HG03108 (cell line): ENCODE measurements at regions not wholly inside any gene's neighbourhood (a gene's known extent, or its start where the extent isn't known, plus 50 kb on each side); places are given as distances from the start of the nearest gene placed in this dataset.
A peak's percentile ranks its signal among the peaks of the same experiment; 100 is the strongest.

Source experiments
- ATAC-seq: cut with Tn5 transposase; IDR thresholded peaks from one replicate; pipeline ENCODE4 v1.9.1; 2021; ENCODE audit warnings: moderate library complexity; ENCODE audit not compliant: unreplicated experiment

DNA sequence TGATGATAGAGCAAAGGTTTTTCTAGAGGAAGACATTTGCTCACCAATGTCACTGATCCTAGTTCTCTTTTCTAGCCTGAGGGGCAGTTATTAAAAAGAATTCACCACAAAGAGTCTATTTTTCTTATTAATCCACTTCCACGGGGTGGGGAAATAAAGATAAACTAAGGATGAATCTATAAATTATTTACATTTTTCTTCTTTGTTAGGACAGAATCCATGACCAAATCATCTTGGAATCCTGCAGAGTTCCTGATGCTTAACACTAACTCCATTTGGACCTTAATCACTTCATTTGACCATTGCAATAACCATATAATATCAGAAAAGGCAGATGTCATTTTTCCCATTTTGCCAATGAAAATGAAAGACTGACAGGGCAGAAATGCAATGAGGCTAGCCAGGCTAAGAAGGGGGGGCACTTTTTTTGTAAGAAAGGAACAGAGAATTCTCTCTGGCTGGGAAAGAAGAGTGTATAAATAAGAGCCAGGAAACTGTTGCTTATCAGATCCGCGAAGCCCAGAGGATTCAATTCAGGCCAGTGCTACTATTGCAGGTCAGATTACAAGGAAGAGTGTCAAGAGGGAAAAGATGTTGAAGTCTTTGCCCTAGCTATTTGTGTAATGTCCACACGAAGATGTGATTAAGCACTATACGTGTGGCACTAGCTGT is 433.2 kb downstream of the TNS3 start:
- no peak for ATAC-seq

GRCh38 chr7:47147213-47147631 is 434.7 kb downstream of the TNS3 start:
- peak; percentile 49 for ATAC-seq

DNA sequence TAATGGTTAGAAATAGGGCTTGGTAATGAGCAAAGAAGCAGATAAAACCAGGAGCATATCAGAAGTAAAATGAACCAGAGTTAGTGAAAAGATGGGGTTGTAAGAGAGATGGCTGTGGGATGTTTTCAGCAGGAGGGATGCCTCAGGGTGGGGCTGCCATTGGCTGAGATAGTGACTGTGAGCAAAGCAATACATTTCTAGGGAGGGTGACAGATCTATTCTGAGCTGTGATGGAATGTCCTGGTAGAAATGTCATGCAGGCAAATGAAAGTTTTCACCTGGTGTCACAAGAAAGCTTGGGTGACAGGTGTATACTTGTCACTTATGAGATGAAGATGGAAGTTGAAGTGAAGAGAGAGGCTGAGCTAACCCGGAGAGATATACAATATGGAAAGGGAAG is 435.9 kb downstream of the TNS3 start:
- no peak for ATAC-seq

- ATAC-seq, result no peak
Observed at GRCh38 chr7:47145186-47145725, 436.7 kb downstream of the TNS3 start.

DNA sequence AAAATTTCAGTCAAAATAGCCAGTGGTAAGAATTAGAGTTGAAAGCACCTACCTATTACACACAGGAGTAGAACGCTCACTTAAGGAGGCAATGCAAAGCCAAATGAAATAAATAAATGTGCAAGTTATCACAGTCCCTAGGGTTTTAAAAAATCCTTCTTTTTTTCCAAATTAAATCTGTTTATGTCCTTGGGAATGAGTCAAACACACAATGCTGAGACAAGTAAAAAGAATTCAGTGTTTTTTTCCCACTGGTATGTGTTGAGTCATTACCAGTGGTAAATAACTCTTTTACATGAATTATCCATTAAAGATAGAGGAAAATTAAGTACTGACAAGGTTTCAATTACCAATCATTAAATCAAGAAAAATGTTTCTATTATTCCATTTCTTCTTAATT is 438.6 kb downstream of the TNS3 start:
- ATAC-seq, result no peak

- no peak for ATAC-seq
Observed at GRCh38 chr7:47142867-47143175, 439.1 kb downstream of the TNS3 start.

DNA sequence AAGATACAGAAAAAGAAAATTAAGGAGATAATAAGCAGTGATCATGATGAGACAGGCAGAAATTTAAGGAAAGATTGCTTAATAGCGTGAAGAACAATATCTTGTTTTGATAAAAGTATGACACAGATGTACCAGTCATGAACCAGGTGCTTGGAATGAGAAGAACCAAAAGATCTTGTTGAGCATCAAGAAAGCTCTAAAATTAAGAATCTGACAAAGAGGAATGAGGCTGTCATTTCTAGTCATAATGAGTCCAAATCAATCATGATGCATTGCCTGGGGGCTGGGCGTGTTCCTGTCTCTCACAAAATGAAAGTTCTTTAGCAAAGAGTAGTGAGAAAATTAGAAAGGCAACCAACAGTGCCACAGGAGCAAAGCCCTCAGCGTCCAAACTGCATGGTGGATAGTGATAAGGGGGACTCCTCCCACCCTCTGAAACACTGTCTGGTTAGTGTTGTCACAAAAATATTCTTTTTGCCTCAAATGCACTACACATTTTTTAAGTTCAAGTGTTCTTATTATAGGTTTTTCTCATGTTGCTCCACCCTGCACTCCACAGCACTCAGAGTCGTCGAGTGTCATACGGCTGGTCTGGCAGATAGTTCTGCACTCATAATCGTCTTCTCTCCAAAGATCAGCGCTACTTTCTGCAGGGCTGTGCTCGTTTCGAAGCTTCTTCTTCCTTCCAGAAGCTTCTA is 439.6 kb downstream of the TNS3 start:
- ATAC-seq, result no peak

GRCh38 chr7:47132471-47132870 is 449.4 kb downstream of the TNS3 start:
- no peak for ATAC-seq

- ATAC-seq, result no peak
Observed at GRCh38 chr7:47128700-47129099, 453.2 kb downstream of the TNS3 start.

GRCh38 chr7:47125529-47125928 is 456.4 kb downstream of the TNS3 start:
- ATAC-seq, result no peak

- no peak for ATAC-seq
Observed at GRCh38 chr7:47119261-47119865, 462.5 kb downstream of the TNS3 start.

DNA sequence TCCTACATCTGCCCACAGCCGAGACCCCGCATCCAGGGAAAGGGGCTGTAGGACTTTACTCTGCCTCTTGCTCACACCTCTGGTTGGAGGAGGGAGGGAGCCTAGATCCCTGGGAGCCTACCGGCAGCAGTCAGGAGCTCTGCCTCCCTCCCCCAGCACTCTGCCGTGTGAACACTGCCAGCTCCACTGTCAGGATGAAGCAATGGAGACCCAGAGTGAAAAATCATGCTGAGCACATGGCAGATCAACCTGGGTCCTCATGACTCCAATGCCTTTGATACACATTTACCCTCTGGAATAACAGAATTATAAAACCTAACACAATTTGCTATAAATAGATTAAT is 477.7 kb downstream of the TNS3 start:
- no peak for ATAC-seq

- no peak for ATAC-seq
Observed at GRCh38 chr7:47103498-47104205, 478.3 kb downstream of the TNS3 start.

DNA sequence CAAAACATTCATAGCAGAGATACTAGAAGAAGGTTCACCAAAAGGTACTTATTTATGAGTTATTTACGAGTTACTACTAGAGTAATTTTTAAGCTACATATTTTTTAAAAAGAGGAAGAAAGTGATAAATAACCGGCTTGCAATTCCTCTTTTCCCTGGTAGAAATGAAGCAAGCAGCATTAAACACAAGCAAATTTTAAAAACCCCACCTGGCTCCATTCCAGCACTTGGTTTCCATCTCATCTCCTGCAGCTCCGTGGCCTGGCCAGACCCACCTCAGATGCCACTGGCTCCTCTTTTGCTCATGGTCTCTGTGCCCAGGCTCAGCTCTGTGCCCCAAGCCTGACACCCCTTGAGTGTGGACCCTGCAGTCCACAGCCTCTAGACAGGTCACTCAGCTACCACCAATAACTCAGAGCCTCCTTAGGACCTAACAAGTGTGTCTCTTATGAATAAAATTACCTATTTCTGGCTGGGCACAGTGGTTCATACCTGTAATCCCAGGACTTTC is 479.5 kb downstream of the TNS3 start:
- no peak for ATAC-seq

- no peak for ATAC-seq
Observed at GRCh38 chr7:47100817-47101435, 481.0 kb downstream of the TNS3 start.

DNA sequence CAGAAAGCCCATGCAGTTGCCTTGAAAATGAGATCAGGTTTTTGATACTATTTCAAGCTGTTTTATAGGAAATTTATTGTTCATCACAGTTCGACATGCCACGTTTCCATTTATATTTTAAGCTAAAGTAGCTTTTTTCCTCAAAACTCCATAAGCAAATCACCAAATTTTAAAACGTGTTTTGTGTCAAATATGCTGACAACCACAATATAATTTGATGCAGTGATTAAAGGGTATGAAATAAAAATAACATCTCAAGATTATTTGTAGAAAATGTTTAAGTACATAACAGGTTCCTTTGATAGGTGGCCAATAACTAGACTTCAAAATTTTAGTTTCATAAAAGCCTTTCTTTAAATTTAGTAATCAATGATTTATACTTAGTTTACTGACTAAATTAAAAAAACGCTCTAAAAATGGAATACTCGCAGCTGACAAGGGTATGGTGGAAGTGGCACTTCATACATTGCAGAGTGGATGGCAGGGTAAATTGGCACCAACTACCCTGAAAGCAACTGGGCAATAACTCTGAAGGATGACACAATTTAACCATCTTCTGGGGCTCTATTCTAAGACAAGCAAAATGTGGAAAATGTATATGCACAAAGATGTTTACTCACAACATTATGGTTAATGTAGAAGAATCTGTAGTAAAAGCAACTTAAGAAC is 481.6 kb downstream of the TNS3 start:
- no peak for ATAC-seq

DNA sequence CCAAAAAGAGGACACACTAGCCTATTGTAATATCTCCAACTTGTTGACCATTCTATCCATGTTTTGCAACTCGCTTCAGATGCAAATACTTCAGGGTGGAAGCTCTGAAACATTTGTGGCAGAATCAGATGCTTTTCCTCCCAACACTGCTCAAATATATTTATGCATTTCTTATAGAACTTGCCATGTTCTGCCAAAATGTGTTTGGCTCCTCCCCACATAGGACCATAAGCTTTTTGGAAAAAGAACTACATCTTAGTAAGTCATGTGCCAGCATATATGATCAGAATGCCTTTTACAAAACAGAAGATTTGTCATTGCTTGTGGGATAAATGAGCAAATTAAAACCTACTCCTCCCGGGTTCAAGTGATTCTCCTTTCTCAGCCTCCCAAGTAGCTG is 484.5 kb downstream of the TNS3 start:
- no peak for ATAC-seq

DNA sequence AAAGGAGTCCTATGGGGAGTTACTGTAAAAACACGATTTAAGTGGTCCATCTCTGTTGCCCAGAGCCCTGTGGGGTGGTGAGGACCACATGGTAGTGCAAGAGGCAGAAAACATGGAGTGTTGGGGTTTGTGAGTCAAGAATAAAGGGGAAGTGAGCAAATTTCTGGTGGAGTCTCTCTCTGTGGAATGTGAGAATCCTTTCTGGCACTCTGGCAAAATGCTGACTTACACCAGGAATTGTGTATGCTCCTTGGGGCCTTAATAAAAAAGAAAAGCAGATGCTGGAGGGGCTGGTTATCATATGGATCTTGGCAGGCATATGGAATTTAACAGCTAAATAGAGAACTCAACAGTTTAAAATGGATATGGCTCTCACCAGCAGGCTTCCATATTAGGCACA is 486.0 kb downstream of the TNS3 start:
- ATAC-seq, result no peak

- ATAC-seq, result no peak
Observed at GRCh38 chr7:47094462-47094861, 487.4 kb downstream of the TNS3 start.
